Neural progenitor cell (in vitro differentiated cells): ENCODE measurements at regions not wholly inside any gene's neighbourhood (a gene's known extent, or its start where the extent isn't known, plus 50 kb on each side); places are given as distances from the start of the nearest gene placed in this dataset.

ENCODE experiments used
- CTCF ChIP-seq: fragments of 200-600 bp; sonication (generic); IDR thresholded peaks from 2 replicates; pipeline ENCODE4 v1.5.1; 2017; ENCODE audit warnings: antibody characterized with exemption, mild to moderate bottlenecking
- EZH2 ChIP-seq: fragments of 200-600 bp; sonication (generic); IDR thresholded peaks from 2 replicates; pipeline ENCODE4 v1.6.1; 2017; ENCODE audit warnings: antibody characterized with exemption, mild to moderate bottlenecking, moderate library complexity

- TF ChIP-seq CTCF (no peak), EZH2 (no peak)
These were observed 110.5 kb downstream of the KCNRG start for GRCh38 chr13:50125554-50126262.
